NCI-H128 (cell line): ENCODE measurements at regions not wholly inside any gene's neighbourhood (a gene's known extent, or its start where the extent isn't known, plus 50 kb on each side); places are given as distances from the start of the nearest gene placed in this dataset.
"Not testable (repeated sequence)": the region's sequence is repeated elsewhere in the genome, so short reads cannot be mapped to it uniquely, and the experiment has no call there.

ENCODE experiments used
- DNase-seq: peaks from one replicate; lab custom pipeline; 2025; ENCODE audit not compliant: unreplicated experiment; lab: John Stamatoyannopoulos, UW

GRCh38 chr13:76667551-76667950 lies 218.7 kb downstream of the KCTD12 start:
- no peak for DNase-seq

- no peak for DNase-seq
Measured at GRCh38 chr13:76663592-76664335, 222.4 kb downstream of the KCTD12 start.

- not testable (repeated sequence) for DNase-seq
Measured at GRCh38 chr13:76659074-76659473, 227.1 kb downstream of the KCTD12 start.

GRCh38 chr13:76656500-76656899 lies 229.7 kb downstream of the KCTD12 start:
- DNase-seq: no peak

GRCh38 chr13:76656056-76656455 lies 230.1 kb downstream of the KCTD12 start:
- DNase-seq: no peak

GRCh38 chr13:76654263-76654662 lies 231.9 kb downstream of the KCTD12 start:
- DNase-seq: no peak

GRCh38 chr13:76651286-76651685 lies 234.9 kb downstream of the KCTD12 start:
- DNase-seq: no peak

GRCh38 chr13:76647550-76647949 lies 238.7 kb downstream of the KCTD12 start:
- no peak for DNase-seq

- DNase-seq: no peak
Measured at GRCh38 chr13:76646946-76647345, 239.3 kb downstream of the KCTD12 start.

- no peak for DNase-seq
Measured at GRCh38 chr13:76645632-76646031, 240.6 kb downstream of the KCTD12 start.

- no peak for DNase-seq
Measured at GRCh38 chr13:76644906-76645305, 241.3 kb downstream of the KCTD12 start.

- DNase-seq: no peak
Measured at GRCh38 chr13:76643596-76643995, 242.6 kb downstream of the KCTD12 start.

GRCh38 chr13:76641056-76641455 lies 245.1 kb downstream of the KCTD12 start:
- no peak for DNase-seq

- DNase-seq: no peak
Measured at GRCh38 chr13:76638882-76639281, 247.3 kb downstream of the KCTD12 start.

GRCh38 chr13:76638181-76638580 lies 248.0 kb downstream of the KCTD12 start:
- no peak for DNase-seq

- DNase-seq: no peak
Measured at GRCh38 chr13:76637641-76638141, 248.5 kb downstream of the KCTD12 start.

GRCh38 chr13:76636829-76637228 lies 249.4 kb downstream of the KCTD12 start:
- DNase-seq: no peak

GRCh38 chr13:76635232-76636230 lies 250.7 kb downstream of the KCTD12 start:
- DNase-seq: no peak

GRCh38 chr13:76634431-76635191 lies 251.6 kb downstream of the KCTD12 start:
- no peak for DNase-seq

- DNase-seq: no peak
Measured at GRCh38 chr13:76632401-76633044, 253.7 kb downstream of the KCTD12 start.
